ENCODE measurements at regions not wholly inside any gene's neighbourhood (a gene's known extent, or its start where the extent isn't known, plus 50 kb on each side); places are given as distances from the start of the nearest gene placed in this dataset.

DNA sequence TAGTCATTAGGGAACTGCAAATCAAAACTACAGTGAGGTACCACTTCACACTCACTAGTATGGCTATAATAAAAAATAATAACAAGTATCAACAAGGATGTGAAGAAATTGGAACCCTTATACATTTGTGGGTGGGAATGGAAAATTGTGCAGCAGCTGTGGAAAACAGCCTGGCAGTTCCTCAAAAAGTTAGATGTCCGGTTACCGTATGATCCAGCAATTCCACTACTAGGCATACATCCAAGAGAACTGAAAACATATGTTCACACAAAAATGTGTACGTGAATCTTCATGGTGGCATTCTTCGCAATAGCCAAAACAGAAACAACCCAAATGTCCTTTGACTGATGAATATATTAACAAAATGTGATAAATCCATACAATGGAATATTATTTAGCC lies 187.9 kb upstream of the LYSMD4 start:
- DNase-seq = peak; percentile 60

DNA sequence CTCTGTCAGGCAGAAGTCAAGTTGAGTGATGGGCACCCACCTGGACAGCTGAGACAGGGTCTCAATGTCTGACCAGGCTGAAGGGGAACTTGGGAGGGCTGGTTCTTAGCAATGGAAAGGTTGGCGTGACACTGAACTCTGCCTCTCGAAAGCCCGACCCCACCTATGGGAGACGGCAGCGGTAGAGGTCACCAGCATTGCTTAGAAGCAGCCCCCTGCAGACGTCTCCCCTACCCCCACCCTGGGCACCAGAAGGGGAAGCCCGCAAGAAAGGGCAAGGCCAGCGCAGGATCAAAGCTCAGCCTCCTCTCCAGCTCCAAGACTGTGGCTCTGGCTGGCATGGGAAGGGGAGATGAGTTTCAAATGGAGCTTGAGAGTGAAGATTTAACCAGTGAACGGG lies 184.8 kb upstream of the LYSMD4 start:
- DNase-seq = no peak

DNA sequence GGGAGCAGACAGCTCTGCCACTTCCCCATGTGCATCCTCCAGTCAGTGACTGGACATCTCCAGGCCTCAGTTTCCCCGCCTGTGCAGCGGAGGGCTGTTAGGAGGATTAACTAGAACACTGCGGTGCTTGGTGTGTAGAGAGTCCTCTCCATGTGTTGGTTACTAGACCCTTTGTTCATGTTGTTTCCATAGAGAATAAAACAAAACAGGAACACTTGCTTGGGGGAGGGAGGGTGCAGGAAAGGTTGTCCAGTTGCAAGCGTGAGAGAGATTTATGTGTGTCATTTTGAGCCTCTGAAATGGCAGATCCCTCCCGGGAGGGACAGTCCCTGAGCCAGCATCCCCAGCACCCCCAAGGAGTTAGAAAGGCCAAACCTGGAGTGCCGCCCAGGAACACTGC lies 184.0 kb upstream of the LYSMD4 start:
- no peak for DNase-seq

GRCh38 chr15:99916668-99917223 lies 183.5 kb upstream of the LYSMD4 start:
- no peak for DNase-seq

DNA sequence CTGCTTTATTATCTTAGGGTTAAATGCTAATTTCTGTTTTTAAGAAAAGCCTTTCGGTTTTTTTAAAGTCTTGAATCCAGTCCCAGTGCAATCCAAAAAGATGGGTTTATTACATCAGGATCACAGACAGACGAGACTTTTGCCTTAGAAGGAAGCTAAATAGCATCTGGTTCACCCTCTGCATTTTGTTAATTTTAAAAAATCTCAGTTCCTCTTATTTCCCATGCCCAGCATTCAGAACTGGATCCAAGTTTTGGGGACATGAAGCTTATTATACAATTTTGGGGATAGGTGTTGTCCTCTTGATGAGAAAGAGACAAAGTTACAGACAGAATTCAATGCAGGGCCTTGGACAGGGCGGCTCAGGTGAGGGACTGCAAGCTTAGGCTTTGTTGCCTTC lies 181.5 kb upstream of the LYSMD4 start:
- DNase-seq = no peak

- no peak for DNase-seq
Observed at GRCh38 chr15:99911816-99912215, 178.6 kb upstream of the LYSMD4 start.

DNA sequence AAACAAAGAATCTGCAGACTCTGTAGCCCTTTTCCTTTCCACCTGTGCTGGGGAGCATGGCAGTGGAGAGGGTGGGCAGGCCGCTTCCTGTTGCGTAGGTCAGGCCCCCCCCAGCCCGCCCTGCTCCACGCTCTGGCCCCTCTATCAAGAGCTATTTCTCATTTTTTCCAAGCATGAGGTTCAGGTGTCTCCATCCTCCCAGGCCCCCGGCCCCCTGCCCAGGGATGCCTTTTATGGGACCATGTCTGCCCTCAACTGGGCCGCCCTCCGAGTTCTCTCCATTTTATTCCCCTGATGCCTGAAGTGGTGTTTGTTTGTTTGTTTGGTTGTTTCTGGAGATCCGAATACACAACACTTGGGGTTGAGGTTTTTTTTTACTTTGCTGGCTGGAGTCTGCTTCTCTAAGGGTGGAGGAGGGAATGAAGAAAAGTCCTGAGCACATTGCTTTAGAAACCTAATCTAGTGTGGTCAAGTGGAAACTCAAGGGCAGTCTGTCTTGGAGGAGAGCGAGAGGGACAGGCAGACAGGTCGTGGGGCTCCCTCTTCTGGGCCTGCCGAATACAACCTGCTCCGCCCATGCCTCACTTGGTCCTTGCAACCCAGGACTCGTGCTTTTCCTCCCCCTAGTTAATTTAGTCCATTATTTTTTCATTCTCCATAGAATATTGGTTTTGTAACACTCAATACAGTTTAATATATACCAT lies 176.5 kb upstream of the LYSMD4 start:
- DNase-seq = no peak

GRCh38 chr15:99907698-99908097 lies 174.5 kb upstream of the LYSMD4 start:
- no peak for DNase-seq

- no peak for DNase-seq
Observed at GRCh38 chr15:99906793-99907192, 173.6 kb upstream of the LYSMD4 start.

- no peak for DNase-seq
Observed at GRCh38 chr15:99906311-99906710, 173.1 kb upstream of the LYSMD4 start.

DNA sequence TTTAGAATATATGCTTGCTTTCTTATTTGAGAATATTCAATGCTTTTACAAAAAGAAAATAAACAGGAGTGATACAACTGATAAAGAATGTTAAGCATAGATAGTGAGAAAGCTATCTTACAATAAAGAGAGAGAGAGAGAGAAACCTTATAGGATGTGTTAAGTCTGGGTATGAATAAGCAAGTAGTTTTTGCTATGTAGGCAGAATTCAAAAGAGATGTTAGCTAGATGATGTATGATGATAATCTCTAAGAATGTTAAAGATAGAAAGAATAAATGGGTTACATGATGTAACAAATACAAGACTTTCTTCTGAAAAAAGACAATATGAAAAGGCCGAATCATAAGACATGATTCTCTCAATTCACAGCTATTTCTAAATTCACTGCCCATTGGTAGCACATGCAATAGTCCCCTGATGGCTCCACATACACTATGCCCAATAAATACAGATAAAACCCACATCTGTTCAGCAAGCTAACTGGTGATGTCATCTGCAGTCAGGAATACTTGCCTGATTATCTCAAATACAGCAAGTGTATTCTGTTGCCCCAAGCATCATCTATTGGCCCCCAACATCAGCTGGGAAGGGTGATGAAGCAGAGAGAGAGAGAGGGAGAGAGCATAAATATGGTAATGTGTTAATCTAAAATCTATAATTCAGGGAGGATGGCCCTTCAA lies 169.2 kb upstream of the LYSMD4 start:
- no peak for DNase-seq

- no peak for DNase-seq
Observed at GRCh38 chr15:99895956-99896311, 162.7 kb upstream of the LYSMD4 start.

DNA sequence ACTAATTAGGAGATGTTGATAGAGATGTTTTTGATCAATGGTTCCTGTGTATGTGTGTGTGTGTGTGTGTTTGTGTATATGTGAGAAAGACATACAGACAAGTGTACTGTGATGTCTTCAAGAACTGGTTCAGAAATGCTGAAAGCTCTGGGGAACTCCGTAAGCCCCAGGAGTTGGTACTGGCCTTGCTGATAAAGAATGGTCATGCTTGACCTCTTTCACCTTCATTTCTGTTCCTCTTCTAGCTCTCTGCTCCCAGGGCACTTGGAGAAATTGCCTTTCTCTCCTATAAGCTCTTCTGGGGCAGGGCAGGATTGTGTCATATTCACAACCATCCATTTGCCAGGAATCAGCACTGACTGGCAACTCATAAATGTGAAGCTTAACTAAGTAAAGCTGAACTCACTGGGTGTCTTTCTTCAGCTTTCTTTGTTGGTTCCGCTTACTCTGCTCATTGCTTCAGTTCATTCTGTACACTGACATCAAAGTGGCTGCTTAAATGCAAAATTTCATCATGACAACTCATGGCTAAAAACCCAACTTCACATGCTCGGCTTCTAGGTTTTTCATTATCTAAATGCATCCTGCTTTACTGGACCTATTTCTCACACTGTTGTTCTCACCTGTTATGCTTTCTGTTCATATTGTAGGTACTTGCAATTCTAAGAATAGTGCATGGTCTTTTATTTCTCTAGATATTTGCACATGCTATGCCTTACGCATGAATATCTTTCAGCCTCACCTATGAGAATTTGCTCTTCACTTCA lies 162.1 kb upstream of the LYSMD4 start:
- DNase-seq = no peak

GRCh38 chr15:99878835-99879234 lies 145.6 kb upstream of the LYSMD4 start:
- DNase-seq = no peak

DNA sequence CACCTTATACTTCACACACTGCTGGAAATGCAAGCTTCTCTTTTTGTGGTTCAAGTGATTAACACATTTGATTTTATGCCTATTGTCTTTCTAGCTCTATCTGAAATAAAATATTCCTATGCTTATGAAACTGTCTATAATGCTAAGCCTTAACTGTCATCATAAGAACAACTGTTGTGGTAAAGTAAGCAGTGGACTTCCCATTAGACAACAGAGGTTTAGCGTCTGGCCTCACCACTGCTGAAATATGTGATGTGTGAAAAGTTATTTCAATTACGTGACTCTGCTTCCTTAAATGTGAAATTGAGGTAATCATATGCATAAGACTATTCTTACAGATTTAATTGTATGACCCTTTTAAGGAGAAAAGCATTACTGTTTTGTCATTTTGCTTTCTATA lies 140.2 kb upstream of the LYSMD4 start:
- DNase-seq = no peak

DNA sequence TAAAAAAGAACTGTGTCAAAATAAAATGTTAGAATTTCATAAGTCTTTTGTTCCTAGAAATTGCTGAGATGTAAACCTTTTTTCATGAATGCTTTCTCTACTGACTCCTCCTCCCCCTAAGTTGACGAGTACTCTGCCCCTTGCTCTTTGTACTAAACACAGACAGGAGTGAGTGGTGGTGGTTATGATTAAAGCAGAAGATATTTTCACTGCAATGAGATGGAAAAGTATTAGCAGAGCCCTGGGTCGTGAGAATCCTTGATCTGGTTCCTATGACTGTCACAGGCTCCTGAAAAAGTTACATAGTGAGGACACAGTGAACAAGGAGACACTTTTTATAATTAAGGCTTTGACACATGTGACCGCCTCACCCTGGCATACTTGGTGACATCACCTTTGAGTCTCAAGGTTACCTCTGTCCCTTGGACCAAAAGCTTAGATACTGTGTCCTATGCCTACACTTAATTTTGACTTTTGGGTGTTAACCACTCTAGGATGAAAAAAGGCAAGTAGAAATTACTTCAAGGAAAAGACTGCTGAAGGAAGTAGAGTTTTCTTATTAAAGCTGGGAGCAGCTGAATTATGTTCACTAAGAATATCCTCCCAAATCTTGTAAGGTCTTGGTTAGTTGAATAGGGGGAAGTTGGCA lies 130.4 kb upstream of the LYSMD4 start:
- DNase-seq = no peak

DNA sequence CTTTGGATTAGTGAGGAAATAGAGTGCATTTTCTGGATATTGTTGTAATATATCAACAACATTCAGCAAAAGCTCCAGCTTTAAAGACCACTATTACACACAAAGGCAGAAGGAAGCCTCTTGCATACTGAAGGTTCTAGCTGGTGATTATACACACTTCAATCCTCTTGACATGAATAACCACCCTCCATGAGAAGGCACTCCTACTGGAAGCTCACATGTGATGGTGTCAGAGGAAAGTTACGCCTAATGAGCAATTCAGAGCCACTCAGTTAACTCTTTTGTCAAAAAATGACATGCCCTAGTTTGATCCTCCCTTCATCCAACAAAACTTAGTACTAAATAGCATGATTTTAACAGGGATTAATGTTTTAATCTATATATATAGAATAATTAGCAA lies 124.6 kb upstream of the LYSMD4 start:
- DNase-seq = no peak

GRCh38 chr15:99850517-99850916 lies 117.3 kb upstream of the LYSMD4 start:
- no peak for DNase-seq

DNA sequence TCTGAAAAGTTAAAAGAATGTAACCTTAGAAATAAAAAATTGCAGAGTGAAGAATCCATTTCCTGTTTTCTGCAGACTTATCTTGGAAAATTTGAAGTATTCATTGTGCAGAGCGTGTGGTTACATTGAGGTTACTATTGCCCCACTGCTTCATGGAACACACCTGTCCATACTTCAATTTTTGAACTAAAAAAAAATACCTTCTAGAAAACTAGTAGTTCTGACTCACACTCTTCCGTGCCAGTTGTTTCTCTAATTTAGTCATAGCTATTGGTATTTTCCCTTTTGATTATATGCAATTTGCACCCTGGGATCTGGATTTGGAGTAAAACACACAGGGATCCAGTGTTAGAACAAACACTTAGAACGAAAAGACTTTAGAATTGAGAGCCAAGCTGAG lies 111.8 kb upstream of the LYSMD4 start:
- DNase-seq = no peak

DNA sequence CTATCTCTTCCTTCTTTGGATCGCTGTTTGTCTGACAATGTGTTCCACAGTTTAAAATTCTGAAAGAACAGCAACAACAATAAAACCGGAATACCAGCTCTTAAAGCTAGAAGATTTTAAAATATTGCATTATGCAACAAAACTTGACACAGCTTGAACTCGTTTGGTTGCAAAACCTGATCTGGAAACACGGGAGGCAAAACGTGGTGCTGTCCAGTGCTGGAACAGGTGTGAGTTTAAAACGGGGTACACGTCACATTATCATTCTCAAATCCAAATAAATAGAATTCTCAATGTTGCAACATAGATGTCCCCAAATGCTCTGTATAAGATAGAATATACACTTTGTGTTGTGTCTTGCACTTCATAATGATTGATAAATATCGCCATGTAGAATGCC lies 110.9 kb upstream of the LYSMD4 start:
- DNase-seq = no peak

DNA sequence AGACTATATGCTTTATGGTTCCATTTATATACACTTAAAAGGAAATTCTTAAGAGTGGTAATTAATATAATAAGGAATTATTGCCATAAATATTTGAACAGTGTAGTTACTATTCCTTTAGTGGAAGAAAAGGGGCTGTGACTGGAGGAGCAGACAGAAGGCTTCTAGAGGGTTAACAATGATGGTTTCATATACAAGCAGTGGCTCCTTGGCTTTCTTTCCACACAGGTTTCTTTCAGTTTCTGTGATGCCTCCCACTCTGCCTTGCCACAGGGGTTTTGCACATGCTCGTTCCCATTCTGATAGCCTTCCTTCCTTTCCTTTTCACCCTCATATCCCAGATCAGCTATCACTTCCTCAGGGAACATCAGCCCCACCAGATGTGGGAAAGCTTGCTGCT lies 108.8 kb upstream of the LYSMD4 start:
- DNase-seq = no peak

DNA sequence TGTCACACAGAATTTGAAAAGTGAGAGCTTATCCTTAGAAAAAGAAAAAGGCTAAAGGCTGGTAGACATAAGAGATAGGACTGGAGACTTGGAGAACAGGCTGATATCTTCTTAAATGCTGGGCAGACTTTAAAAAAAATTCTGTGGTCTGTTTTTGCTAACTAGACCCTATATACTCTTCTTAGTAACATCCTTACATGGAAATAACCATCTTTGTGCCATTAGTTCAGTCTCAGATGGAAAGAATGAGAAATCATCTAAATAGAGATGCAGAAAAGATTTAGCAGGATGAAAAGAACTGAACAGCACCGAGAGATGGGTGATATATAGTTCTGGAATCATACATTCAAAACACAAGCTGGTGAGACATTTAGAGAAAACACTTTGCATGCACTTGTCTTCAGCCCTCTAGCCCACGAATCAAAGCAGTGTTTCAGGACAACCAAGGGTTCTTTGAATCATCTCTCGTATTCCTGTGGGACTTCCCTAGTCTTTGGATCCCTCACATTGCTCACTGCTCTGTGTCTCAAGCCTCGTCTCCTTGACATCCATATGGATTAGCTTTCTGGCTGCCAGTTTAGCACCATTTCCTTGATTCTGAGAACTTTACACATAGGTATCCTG lies 93.0 kb upstream of the LYSMD4 start:
- DNase-seq = no peak

DNA sequence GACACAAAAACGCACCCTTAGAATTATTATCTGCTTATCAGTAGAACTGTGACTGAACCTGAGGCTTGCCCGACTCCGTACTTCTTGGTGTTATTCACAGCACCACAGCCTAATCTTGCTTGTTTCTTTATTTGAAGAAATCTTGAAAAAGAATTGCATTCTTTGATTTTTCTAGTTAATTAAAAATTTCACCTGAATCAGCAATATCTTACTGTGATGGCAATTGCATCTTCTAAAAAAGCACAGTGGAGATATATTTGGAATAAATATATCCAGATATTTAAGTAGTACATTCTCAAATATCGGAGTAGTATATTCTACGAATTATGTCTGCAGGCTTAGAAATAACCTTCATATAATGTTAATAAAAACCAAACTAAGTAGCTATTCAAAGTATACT lies 90.1 kb upstream of the LYSMD4 start:
- no peak for DNase-seq
